NCI-H446 (cell line): ENCODE measurements at regions not wholly inside any gene's neighbourhood (a gene's known extent, or its start where the extent isn't known, plus 50 kb on each side); places are given as distances from the start of the nearest gene placed in this dataset.
"Not testable (repeated sequence)": the region's sequence is repeated elsewhere in the genome, so short reads cannot be mapped to it uniquely, and the experiment has no call there.

Source experiments
- DNase-seq, 2 experiments: peaks; one replicate each; lab custom pipeline; 2025; lab: John Stamatoyannopoulos, UW

DNA sequence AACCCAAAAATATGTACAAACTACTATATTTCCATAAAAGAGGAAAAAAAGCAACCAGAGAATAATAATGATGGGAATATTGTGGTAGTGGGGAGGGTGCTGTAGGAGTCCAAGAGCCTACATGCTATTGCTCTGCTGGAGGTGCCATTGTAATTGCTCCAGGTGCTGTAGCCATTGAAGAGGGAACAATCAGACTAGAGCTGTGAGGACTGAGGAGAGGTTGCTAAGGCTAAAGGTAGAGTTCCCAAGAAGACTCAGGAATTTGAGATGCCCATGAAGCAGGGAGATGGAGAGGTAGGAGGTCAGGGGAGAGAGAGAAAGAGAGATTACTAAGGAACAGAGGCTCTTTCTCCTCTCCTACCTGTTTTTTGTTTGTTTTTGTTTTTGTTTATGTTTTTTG, 394.0 kb downstream of the DMRTA1 start:
- DNase-seq: no peak

DNA sequence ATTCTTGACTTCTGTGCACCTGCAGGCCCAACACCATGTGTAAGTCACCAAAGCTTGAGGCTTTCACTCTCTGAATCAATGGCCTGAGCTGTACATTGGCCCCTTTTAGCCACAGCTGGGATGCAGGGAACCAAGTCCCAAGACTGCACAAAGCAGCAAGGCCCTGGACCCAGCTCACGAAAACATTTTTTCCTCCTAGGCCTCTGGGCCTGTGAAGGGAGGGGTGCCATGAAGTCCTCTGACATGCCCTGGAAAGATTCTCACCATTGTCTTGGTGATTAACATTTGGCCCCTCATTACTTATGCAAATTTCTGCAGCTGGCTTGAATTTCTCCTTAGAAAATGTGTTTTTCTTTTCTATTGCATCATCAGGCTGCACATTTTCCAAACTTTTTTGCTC, 398.6 kb downstream of the DMRTA1 start:
- DNase-seq: not testable (repeated sequence)

DNA sequence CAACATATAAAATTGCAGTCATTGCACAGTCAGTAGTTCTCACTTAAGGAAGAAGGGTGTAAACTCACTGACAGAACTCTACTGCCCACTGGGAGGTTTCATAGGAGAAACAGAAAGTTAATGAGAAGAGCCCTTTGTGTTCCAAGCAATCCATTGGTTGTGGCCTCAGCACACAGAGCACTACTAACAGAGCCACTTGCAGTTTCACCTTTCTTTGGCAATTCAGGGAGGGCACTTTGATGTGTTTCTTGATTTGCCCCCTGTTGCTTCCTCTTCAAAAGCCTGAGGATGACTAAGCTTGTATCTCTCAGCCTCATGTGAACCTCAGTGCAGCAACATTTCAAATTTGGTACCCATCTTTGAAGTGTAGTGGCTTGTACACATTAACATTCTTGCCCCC, 409.4 kb downstream of the DMRTA1 start:
- no peak for DNase-seq

DNA sequence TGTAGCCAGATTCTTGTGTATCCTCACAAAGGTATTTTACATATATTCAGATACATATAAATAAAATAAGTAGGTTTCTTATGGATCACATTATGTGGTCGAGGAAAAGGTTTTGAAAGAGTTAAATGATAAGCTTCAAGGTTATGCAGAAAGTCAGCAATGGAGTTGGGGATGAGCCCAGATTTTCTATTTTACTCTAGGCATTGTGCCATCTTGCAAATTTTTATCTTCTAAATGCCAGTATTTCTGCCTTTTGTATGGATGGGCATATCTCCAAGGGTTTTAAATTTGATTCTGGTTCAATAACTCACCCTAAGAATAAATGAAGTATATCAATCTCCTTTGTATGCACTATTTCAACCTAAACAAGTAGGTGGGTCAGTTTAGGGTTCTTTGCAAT, 410.7 kb downstream of the DMRTA1 start:
- DNase-seq: peak; percentile 28 to 59

DNA sequence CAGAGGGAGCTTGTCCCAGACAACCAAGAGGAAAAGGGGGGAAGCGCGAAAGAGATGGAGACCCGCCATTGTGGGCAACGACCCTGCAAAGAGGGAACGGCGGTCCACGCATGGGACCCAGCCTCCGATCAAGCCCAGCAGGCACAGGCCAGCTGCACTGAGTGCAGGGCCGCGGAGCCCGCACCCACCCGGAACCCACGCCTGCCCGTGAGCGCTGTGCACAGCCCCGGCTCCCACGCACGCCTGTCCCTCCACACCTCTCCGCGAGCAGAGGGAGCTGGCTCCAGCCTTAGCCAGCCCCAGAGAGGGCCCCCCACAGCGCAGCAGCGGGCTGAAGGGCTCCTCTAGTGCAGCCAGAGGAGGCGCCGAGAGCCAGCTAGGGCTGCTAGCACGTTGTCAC, 416.5 kb downstream of the DMRTA1 start:
- DNase-seq: no peak

DNA sequence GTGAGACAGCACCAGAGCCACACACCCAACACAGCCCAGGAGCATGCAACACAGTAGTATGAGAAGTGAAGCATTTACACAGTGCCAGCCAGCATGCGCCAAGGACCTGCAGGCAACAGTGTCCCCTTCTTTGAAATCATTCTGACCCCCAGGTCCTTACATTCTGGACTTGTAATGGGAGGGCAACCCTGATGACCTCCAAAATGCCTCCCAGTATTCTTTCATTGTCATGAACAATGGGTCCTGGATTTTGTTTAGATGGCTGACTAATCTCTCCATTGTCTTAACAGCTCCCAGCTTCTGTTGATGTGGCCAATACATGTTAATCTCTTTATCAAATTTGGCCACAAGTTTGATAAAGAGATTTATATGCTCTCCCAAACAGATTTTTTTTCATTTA, 417.1 kb downstream of the DMRTA1 start:
- no peak for DNase-seq

DNA sequence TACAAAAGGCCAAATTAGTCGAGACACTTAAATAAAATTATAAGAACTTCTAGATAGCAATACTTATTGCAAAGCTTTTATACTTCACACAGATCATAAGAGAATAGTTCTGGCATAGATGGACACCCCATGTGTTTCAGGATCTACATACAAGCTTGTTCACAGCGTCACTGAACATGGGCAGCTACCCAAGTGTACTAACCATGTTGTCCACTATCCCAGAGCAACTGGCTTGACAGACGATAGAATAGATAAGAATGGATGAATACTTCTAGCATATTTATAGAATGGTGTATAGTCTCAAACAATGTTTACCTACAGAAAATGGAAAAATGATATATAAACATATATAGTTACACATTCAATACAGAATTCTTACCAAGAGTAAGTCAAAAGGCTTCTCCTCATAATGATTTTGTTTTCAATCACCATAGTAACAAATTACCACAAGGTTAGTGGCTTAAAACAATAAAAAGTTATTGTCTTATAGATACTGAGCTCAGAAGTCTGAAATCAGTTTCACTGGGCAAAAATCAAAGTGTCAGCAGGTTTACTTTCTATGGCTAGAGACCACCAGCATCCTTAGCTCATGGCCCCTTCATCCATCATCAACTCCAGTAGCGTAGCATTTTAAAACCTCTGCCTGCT, 446.7 kb downstream of the DMRTA1 start:
- DNase-seq: no peak

DNA sequence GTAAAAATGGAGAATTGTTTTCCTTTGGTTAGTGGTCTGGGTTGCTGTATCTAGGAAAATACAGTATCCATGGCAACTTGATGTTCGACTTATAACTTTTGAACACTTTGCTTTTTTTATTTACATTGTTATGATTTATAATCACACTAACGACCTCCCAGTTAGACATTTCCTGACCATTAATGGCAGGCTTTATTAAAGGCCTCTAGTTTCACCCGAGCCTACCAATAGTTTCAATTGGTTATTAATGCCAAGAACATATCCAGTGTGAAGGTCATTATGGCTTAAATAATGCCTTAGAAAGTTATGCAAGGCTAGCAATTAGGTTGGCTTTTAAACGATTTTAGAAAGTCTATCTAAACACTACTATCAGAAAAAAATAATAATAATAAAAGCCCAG, 452.0 kb downstream of the DMRTA1 start:
- DNase-seq: no peak

DNA sequence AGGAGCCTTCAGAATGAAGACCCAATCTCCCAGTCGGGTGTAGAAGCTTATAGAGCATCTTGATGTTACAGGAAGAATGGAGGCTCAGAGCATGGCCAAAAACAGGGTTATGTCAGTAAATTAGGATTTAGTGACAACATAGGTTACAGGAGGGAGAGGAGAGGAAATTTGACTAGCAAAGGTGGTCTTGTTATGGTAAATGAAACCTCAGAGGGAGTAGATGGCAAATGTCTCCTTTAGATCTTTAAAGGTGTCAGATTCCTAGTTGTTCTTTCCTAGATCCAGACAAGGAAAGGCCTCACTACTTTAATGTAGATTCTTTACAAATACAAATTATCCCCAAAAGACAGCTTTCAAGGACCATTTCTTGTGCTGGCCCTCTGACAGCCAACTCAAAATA, 465.0 kb downstream of the DMRTA1 start:
- DNase-seq: no peak

DNA sequence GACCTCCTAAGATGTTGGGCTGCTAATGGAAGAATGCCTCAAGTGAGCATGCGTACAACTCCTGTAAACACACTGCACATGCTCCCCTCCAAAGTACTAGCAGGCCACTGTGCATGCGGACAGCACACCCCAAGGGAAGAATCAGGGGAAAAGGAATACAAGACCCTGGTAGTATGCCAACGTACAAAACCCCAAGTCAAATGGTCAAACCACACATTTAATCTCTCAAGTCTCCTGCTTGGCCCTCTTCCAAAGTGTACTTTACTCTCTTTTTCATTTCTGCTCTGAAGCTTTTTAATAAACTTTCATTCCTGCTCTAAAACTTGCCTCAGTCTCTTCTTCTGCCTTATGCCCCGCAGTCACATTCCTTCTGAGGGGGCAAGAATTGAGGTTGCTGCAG, 466.4 kb downstream of the DMRTA1 start:
- no peak for DNase-seq

DNA sequence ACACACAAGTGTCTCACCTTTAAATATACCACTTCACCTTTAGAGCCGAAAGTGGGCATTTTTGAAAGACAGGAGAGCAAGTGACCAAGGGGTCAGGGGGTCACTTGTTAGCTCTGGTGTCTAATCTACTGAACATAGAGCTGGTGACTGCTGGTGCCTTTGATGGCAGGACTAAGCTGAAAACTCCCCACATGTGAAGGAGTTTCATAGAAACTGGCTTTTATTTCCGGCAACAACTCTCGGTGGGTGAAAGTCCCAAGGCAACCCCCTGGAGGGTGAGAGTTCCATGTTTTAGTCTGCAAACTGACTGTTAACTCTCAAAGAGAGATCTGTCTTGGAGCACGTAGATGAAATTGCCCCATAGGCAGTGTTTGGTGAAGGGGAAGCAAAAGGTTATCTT, 466.9 kb downstream of the DMRTA1 start:
- no peak for DNase-seq

DNA sequence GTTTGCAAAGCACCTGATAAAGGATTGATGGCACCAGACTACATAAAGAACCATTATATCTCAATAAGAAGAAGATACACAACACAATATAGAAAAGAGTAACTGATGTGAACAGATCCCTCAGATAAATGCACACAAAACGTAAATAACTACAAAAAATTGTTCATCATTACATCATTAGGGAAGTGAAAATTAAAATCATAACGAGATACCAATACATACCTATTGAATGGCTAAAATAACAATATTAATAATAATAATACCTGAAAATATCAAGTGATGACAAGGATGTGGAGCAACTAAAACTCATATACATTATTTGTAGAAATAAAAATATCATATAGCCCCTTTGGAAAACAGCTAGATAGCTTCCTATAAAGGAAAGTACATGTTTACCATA, 469.5 kb downstream of the DMRTA1 start:
- DNase-seq: no peak

DNA sequence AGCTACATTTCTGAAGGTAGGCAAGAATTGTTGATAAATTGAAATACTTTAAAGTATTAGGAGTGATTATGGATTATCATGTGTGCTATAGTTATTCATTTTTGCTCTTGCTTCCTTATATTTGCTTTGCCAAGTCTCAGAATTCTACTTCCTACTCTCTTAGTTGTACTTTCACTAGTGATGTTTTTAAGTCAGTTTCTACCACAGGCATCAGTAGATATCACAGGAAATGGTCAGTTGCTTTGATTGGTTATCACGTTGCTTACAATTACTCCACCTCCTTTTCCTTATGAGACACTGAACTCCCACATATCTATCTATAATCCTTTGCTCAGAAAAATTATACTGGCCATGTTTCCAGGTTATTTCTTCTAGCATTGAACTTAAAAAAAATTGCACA, 472.8 kb downstream of the DMRTA1 start:
- no peak for DNase-seq

DNA sequence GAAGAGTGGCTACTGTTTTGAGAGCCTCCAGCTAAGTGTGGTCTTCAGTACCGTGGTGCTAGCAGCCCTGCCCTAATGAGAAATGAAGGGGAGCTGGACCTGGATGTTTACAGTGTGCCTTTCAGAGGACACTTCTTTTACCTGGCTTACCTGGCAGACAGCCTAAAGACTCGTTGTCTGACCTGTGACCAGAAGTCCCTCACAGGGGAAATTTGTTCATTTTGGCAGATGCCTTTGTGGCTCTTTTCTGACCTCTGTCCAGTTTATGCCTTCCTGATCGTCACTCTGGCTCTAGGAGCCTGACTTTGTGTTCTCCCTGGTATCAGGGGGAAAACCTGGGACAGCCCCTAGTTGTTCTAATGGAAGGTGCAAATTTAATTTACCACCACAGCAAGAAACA, 475.1 kb downstream of the DMRTA1 start:
- no peak for DNase-seq

DNA sequence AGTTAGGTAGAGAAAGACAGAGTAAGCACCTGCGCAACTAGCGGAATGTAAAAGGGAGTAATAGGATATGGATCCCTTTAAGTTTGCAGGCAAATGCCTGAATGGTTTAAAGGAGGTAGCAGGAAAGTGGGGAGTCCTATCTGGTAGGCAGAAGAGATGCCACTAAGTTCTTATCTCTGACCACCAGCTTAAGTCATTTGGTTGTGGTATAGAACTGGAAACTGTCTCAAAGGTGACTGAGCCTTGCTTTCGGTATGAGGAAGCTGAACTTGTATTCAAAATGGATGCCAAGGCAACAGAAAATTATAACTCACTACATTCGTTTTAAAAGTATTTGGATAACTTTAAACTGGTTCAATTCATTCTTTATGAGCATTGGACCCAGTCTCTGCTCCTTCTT, 475.6 kb downstream of the DMRTA1 start:
- no peak for DNase-seq

DNA sequence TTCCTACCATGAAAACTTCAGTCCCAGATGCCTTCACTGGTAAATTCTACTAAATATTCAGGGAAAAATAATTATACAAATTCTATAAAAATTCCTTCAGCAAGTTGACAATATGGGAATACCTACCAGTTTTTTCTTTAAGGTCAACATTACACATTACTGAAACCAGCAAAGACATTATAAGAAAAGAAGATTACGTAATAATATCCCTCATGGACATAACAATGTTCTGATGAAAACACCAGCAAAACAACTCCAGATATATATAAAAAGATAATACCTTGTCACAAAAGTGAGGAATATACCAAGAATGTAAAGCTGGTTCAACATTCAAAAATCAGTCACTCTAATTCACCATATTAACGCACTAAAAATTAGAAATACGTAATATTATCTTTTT, 507.9 kb downstream of the DMRTA1 start:
- DNase-seq: no peak

DNA sequence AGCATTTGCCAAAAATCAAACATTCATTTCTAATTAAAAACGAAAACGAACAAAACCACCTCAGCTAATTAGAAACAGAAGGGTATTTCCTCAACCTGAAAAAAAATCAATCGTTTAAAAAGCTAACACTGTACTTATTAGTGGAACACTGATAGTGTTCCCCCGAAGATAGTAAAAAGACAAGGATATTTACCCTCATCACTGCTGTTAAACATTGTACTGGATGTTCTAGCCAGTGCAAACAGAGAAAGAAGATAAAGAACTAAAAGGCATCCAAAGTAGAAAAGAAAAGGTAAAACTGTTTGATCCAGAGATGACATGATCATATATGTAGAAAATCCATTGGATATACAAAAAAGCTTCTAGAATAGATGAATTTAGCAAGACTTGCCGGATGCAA, 508.3 kb downstream of the DMRTA1 start:
- DNase-seq: no peak

DNA sequence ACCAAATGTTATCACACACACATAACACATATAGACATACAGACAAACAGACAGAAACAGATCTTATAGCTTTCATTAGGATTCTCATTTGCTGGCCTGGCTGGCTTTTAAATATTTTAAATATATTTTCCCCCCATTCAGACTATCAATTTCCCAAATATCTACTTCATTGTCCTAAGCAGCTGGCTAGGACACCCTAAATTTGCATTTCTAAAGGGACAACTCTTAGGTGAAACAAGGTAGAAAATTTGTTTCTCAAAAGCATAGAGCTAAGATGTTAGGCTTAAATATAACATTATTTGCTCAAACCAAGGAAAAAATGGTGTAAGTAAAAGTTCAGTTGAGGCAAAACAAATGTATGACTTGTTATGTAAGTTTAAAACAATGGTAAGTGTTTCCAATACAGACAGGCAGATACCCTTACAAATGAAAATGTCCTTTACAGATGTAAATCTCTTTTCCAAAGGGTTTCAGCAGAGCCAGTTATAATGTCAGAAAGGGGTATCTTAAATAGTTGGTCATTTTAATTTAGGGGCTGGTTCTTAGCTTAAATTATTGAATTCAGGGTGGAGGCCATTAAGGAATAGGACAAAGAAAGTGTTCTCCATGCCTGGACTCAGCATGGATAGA, 522.8 kb downstream of the DMRTA1 start:
- no peak for DNase-seq

DNA sequence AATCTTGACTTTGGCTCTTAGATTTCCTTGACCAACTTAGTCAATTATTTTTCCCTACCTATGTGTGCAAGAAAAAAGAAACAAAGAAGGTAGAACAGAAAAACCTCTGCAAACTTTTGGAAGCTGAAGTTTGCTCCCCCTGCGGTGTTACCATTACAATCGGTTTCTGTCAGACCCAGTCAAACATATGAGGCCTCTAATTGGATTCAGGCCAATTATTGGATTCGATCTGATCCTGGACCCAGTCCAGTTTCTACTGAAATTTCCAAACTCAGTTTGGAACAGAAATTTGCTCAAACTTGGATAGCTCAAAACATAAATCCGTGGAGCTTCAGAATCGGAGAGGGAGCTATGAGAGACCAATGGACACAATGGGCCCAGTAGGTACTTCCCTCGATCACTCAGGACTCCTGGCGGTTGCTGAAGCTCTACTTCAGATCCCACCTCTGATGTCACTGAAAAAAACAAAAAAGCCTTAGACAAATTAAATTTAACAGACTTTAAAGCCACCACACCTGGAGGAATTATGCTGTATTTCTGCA, 523.9 kb downstream of the DMRTA1 start:
- DNase-seq: peak in 1 of 2 experiments; percentile 42

DNA sequence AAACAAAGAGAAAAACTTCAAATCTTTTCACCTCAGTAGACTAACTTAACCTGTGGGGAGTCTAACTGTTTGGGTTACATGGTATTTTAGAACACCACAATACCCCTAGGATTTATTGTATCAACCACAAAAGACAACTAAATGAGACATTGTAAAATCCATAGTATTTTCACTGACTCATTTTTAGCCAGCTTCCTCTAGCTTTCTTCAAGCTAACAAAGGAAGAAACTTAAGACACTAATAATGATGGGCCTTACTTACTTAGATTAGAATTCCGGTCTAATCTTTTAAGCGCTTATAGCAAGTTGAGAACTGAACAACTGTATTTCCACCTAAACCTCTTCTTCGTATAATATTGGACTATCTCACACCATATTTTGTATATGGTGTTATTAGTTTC, 529.3 kb downstream of the DMRTA1 start:
- no peak for DNase-seq

DNA sequence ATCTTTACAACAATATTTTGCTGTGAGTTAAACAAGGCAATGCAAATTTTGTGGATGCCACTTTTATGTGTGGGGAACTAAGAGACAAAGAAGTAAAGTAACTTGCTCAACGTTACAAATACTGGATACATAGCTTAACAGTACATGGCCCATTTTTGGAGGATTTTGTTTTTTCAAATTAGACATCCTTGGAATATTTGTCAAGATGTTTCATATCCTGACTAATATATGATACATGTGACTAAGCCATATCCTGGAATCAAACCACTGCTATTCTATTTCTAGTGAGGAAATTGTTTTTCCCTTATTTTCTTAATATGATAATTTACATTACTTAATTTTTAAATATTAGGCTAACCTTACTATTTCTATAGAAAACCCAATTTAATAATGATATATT, 529.8 kb downstream of the DMRTA1 start:
- DNase-seq: no peak

DNA sequence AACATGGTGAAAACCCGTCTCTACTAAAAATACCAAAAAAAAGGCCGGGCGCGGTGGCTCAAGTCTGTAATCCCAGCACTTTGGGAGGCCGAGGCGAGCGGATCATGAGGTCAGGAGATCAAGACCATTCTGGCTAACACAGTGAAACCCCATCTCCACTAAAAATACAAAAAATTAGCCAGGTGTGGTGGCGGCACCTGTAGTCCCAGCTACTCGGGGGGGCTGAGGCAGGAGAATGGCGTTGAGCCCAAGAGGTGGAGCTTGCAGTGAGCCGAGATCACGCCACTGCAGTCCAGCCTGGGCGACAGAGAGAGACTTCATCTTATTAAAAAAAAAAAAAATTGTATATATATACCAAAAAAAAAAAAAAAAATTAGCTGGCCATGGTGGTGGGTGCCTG, 533.8 kb downstream of the DMRTA1 start:
- not testable (repeated sequence) for DNase-seq

DNA sequence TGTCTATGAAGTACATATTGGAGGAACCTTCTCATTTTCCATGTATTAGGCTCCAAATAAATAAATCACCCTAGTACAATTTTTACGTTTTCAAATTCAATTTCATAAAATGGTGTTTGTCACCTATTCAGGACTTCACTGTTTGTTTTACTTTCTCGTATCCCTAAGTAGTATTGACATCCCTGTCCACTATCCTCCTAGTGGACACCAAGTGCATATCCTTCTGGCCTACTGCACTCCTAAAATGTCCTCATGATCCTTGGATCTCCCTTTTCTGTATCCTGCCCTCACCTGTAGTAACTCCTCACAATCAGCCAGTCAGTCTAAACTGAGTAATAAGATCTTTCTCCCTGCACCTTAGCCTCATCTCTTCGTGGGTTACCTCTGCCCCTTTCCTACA, 539.9 kb downstream of the DMRTA1 start:
- no peak for DNase-seq

DNA sequence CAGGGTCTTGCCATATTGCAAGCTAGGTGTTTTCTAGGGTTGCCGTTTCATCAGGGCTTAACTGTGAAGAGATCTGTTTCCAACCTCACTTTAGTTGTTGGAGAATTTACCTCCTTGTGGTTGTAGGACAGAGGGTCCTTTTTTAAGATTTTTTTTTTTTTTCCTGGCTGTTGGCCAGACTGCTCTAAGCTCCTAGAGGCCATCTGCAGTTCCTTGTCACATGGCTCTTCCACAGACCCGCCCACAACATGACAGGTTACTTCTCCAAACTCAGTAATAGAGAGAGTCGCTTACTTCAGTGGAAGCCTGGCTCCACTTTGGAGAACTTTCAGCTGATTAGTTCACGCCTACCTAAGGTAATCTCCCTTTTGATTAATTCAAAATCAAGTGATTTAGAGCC, 543.7 kb downstream of the DMRTA1 start:
- DNase-seq: no peak
